Aorta (tissue), 5 donors: ENCODE measurements at regions not wholly inside any gene's neighbourhood (a gene's known extent, or its start where the extent isn't known, plus 50 kb on each side); places are given as distances from the start of the nearest gene placed in this dataset.

Source experiments
- ATAC-seq: fragments of 200-7000 bp; cut with Tn5 transposase; one replicate; pipeline ENCODE4 v1.9.1; 2022; ENCODE audit warnings: moderate library complexity; ENCODE audit not compliant: low FRiP score
- DNase-seq, 2 donors: peaks; one replicate each; pipeline ENCODE4 v3.0.0-alpha.2; 2020
- H3K27ac ChIP-seq, 2 donors: one replicate each; pipeline ENCODE4 v1.5.1; 2013; ENCODE audit warnings: low read length in 2 of 2, mild to moderate bottlenecking in 2 of 2, moderate library complexity in 2 of 2, control low read depth in 1 of 2, inconsistent platforms in 1 of 2, low read depth in 1 of 2
- H3K27me3 ChIP-seq, 2 donors: one replicate each; pipeline ENCODE4 v1.6.1; 2013; ENCODE audit warnings: control low read depth in 1 of 2, low read length in 1 of 2, mild to moderate bottlenecking in 1 of 2, moderate library complexity in 1 of 2; ENCODE audit not compliant: insufficient read depth in 2 of 2, control insufficient read depth in 1 of 2
- H3K36me3 ChIP-seq, 2 donors: one replicate each; pipeline ENCODE4 v1.6.1; 2013; ENCODE audit warnings: control low read depth in 1 of 2, low read length in 1 of 2, mild to moderate bottlenecking in 1 of 2; ENCODE audit not compliant: insufficient read depth in 2 of 2, control insufficient read depth in 1 of 2
- H3K4me1 ChIP-seq, 2 donors: one replicate each; pipeline ENCODE4 v1.6.1; 2013; ENCODE audit warnings: low read length in 2 of 2, control low read depth in 1 of 2, mild to moderate bottlenecking in 1 of 2, moderate library complexity in 1 of 2; ENCODE audit not compliant: insufficient read depth in 2 of 2, control insufficient read depth in 1 of 2
- H3K4me3 ChIP-seq, 2 donors: one replicate each; pipeline ENCODE4 v1.5.1; 2013; ENCODE audit warnings: low read length in 2 of 2, control low read depth in 1 of 2, mild to moderate bottlenecking in 1 of 2
- H3K9me3 ChIP-seq: one replicate; pipeline ENCODE4 v1.6.1; 2013; ENCODE audit warnings: mild to moderate bottlenecking, low read length; ENCODE audit not compliant: control insufficient read depth
- WGBS, 2 donors: extraction: QIAGEN DNeasy Blood & Tissue Kit; methylation state at CpG; one replicate each; pipeline ENCODE4 v1.1.7; 2013; 5-methylcytosine and 5-hydroxymethylcytosine counted together
- intact Hi-C, 2 donors: fragments of 100-400 bp; cut with DNase I; formaldehyde crosslinking; loops; one replicate each; pipeline versions ENCODE4 v1.14.2 to v1.15.0; 2022
- donor health status: healthy with polysubstance abuse.
- donor health status: Bipolar disorder and iron deficiency.
- donor health status: DM: no; HTN: no; CAD: no.
- donor health status: DM: no; HTN: no; CAD: no.
- donor health status: DM: yes; HTN: yes; CAD: no.

GRCh38 chr5:141771031-141771430 is 89.0 kb upstream of the ARAP3 start:
- no peaks in the 10 kb centered on the region for H3K9me3 ChIP-seq
- ATAC-seq (no peak), DNase-seq (no peak)
- H3K4me1 ChIP-seq = no peaks in the 10 kb centered on the region
- no peak overlapping the region for H3K4me3 ChIP-seq
- intact Hi-C loops = no loop called here
- no peaks in the 10 kb centered on the region for H3K27me3 ChIP-seq
- no peaks in the 10 kb centered on the region for H3K36me3 ChIP-seq
- 42 to 44% methylated on average over 4 of the region's 4 CpGs for WGBS, 2 donors
- H3K27ac ChIP-seq = no peak overlapping the region

GRCh38 chr5:141769671-141770070 is 87.6 kb upstream of the ARAP3 start:
- Histone ChIP-seq H3K4me3 (no peak overlapping the region), H3K27me3 (no peaks in the 10 kb centered on the region), H3K36me3 (no peaks in the 10 kb centered on the region), H3K9me3 (no peaks in the 10 kb centered on the region), H3K27ac (no peak overlapping the region), H3K4me1 (no peaks in the 10 kb centered on the region)
- DNase-seq (no peak), ATAC-seq (no peak)
- WGBS, 2 donors = 85 to 92% methylated on average over 3 of the region's 3 CpGs
- intact Hi-C loops = no loop called here

GRCh38 chr5:141767671-141768070 is 85.6 kb upstream of the ARAP3 start:
- Histone ChIP-seq H3K4me1 (no peaks in the 10 kb centered on the region), H3K27ac (no peak overlapping the region), H3K36me3 (no peaks in the 10 kb centered on the region), H3K9me3 (no peaks in the 10 kb centered on the region), H3K4me3 (no peak overlapping the region), H3K27me3 (no peaks in the 10 kb centered on the region)
- DNase-seq (no peak), ATAC-seq (no peak)
- WGBS, 2 donors = 84 to 89% methylated on average over 14 to 15 of the region's 15 CpGs
- intact Hi-C loops = no loop called here

GRCh38 chr5:141765896-141766551 is 84.0 kb upstream of the ARAP3 start:
- no peaks in the 10 kb centered on the region for H3K27me3 ChIP-seq
- intact Hi-C loops = no loop called here
- no peaks in the 10 kb centered on the region for H3K36me3 ChIP-seq
- 73 to 74% methylated on average over 2 of the region's 2 CpGs for WGBS, 2 donors
- no peaks in the 10 kb centered on the region for H3K4me1 ChIP-seq
- H3K4me3 ChIP-seq = no peak overlapping the region
- H3K9me3 ChIP-seq = no peaks in the 10 kb centered on the region
- DNase-seq (no peak), ATAC-seq (no peak)
- no peak overlapping the region for H3K27ac ChIP-seq

GRCh38 chr5:141763541-141763940 is 81.5 kb upstream of the ARAP3 start:
- ATAC-seq = no peak

GRCh38 chr5:141762790-141763368 is 80.8 kb upstream of the ARAP3 start:
- ATAC-seq = no peak
- WGBS, 2 donors = 80 to 81% methylated on average over 8 of the region's 8 CpGs
- no peaks in the 10 kb centered on the region for H3K4me1 ChIP-seq
- H3K27me3 ChIP-seq = no peaks in the 10 kb centered on the region
- no peak overlapping the region for H3K4me3 ChIP-seq
- DNase-seq = no peak
- intact Hi-C loops = no loop called here
- H3K27ac ChIP-seq = no peak overlapping the region
- no peaks in the 10 kb centered on the region for H3K36me3 ChIP-seq
- no peaks in the 10 kb centered on the region for H3K9me3 ChIP-seq

More at GRCh38 chr5:141763541-141763940, 81.5 kb upstream of the ARAP3 start:
- 60 to 79% methylated on average over 5 of the region's 5 CpGs for WGBS, 2 donors
- H3K4me1 ChIP-seq = no peaks in the 10 kb centered on the region
- H3K27ac ChIP-seq = no peak overlapping the region
- no peaks in the 10 kb centered on the region for H3K27me3 ChIP-seq
- H3K36me3 ChIP-seq = no peaks in the 10 kb centered on the region
- H3K4me3 ChIP-seq = no peak overlapping the region
- intact Hi-C loops = no loop called here
- H3K9me3 ChIP-seq = no peaks in the 10 kb centered on the region
- no peak for DNase-seq

- Histone ChIP-seq H3K4me1 (no peaks in the 10 kb centered on the region), H3K4me3 (no peak overlapping the region), H3K9me3 (no peaks in the 10 kb centered on the region), H3K27me3 (no peaks in the 10 kb centered on the region), H3K36me3 (no peaks in the 10 kb centered on the region), H3K27ac (no peak overlapping the region)
- ATAC-seq (no peak), DNase-seq (no peak)
- 21 to 25% methylated on average over 11 of the region's 11 CpGs for WGBS, 2 donors
- intact Hi-C loops = no loop called here
Measured at GRCh38 chr5:141762316-141762715, 80.3 kb upstream of the ARAP3 start.

GRCh38 chr5:141760753-141761152 is 78.7 kb upstream of the ARAP3 start:
- DNase-seq = no peak
- Histone ChIP-seq H3K27ac (no peak overlapping the region), H3K36me3 (no peaks in the 10 kb centered on the region), H3K27me3 (no peaks in the 10 kb centered on the region), H3K4me1 (no peaks in the 10 kb centered on the region), H3K4me3 (no peak overlapping the region), H3K9me3 (no peaks in the 10 kb centered on the region)
- intact Hi-C loops = no loop called here
- no peak for ATAC-seq
- 74 to 78% methylated on average over 10 of the region's 10 CpGs for WGBS, 2 donors

GRCh38 chr5:141760193-141760592 is 78.2 kb upstream of the ARAP3 start:
- WGBS, 2 donors = 44 to 68% methylated on average over 4 of the region's 4 CpGs
- H3K27ac ChIP-seq = no peak overlapping the region
- DNase-seq (no peak), ATAC-seq (no peak)
- no peaks in the 10 kb centered on the region for H3K4me1 ChIP-seq
- no peaks in the 10 kb centered on the region for H3K27me3 ChIP-seq
- intact Hi-C loops = no loop called here
- H3K4me3 ChIP-seq = no peak overlapping the region
- H3K9me3 ChIP-seq = no peaks in the 10 kb centered on the region
- no peaks in the 10 kb centered on the region for H3K36me3 ChIP-seq
